SK-N-SH (cell line): ENCODE measurements at regions not wholly inside any gene's neighbourhood (a gene's known extent, or its start where the extent isn't known, plus 50 kb on each side); places are given as distances from the start of the nearest gene placed in this dataset.

Experiments
- CTCF ChIA-PET: fragments of 300-600, 350-600 bp; formaldehyde crosslinking; extraction: SDS; loops from one replicate; lab custom pipeline; 2021; lab: Yijun Ruan, JAX
- POLR2A ChIA-PET: fragments of 350-600 bp; sonication (Branson Sonifier 250); formaldehyde crosslinking; extraction: SDS; loops from one replicate; lab custom pipeline; 2020; ENCODE audit warnings: antibody characterized with exemption, inconsistent platforms; lab: Yijun Ruan, JAX
- DNase-seq: peaks from one replicate; pipeline ENCODE4 v3.0.0; 2012
- H2AFZ ChIP-seq: fragments of 200-600 bp; sonication (generic); 2 replicates; pipeline ENCODE4 v1.8.1; 2016; ENCODE audit warnings: antibody characterized with exemption, mild to moderate bottlenecking, low read depth
- H3F3A ChIP-seq: fragments of 200-600 bp; sonication (generic); replicated peaks from 2 replicates; pipeline ENCODE3; 2016; ENCODE audit warnings: antibody characterized with exemption, mild to moderate bottlenecking; ENCODE audit not compliant: insufficient read depth
- H3K27ac ChIP-seq, 2 experiments: fragments of 200-500 bp in 1 of 2; fragments of 200-600 bp in 1 of 2; sonication (Bioruptor generic) in 1 of 2; sonication (generic), shearing (Covaris generic) in 1 of 2; 2 replicates each; pipeline versions ENCODE4 v1.5.1 to v1.6.1; 2014 to 2016; ENCODE audit warnings: low read depth in 2 of 2, inconsistent platforms in 1 of 2, low read length in 1 of 2, mild to moderate bottlenecking in 1 of 2, mixed read lengths in 1 of 2
- H3K27me3 ChIP-seq: fragments of 200-600 bp; sonication (generic), shearing (Covaris generic); 2 replicates; pipeline ENCODE4 v1.6.1; 2016; ENCODE audit warnings: mixed run types; ENCODE audit not compliant: insufficient read depth
- H3K36me3 ChIP-seq, 2 experiments: fragments of 200-500 bp in 1 of 2; fragments of 200-600 bp in 1 of 2; sonication (Bioruptor generic) in 1 of 2; sonication (generic) in 1 of 2; replicated peaks in 1 of 2; 2 replicates each; pipeline versions ENCODE3 to v1.5.1; 2014 to 2016; ENCODE audit warnings: low read length in 1 of 2, mild to moderate bottlenecking in 1 of 2; ENCODE audit not compliant: insufficient read depth in 2 of 2, control insufficient read depth in 1 of 2
- H3K4me1 ChIP-seq, 2 experiments: fragments of 200-500 bp in 1 of 2; fragments of 200-600 bp in 1 of 2; sonication (Bioruptor generic) in 1 of 2; sonication (generic), shearing (Covaris generic) in 1 of 2; 2 replicates each; pipeline versions ENCODE4 v1.5.1 to v1.6.1; 2014 to 2016; ENCODE audit warnings: low read depth in 1 of 2, low read length in 1 of 2, mixed run types in 1 of 2; ENCODE audit not compliant: insufficient read depth in 2 of 2, control insufficient read depth in 1 of 2
- H3K4me2 ChIP-seq: fragments of 200-600 bp; sonication (generic), shearing (Covaris generic); 2 replicates; pipeline ENCODE4 v1.6.1; 2017; ENCODE audit warnings: mixed run types
- H3K4me3 ChIP-seq, 2 experiments: fragments of 200-500 bp in 1 of 2; fragments of 200-600 bp in 1 of 2; sonication (Bioruptor generic) in 1 of 2; sonication (generic), shearing (Covaris generic) in 1 of 2; 2 replicates each; pipeline versions ENCODE4 v1.5.1 to v1.8.1; 2014 to 2016; ENCODE audit warnings: low read depth in 2 of 2, inconsistent platforms in 1 of 2, low read length in 1 of 2, mild to moderate bottlenecking in 1 of 2, mixed read lengths in 1 of 2, moderate library complexity in 1 of 2
- H3K79me2 ChIP-seq: fragments of 200-600 bp; sonication (generic); 2 replicates; pipeline ENCODE4 v1.8.1; 2017; ENCODE audit warnings: mild to moderate bottlenecking; ENCODE audit not compliant: insufficient read depth
- H3K9ac ChIP-seq: fragments of 200-600 bp; sonication (generic); 2 replicates; pipeline ENCODE4 v1.6.1; 2017; ENCODE audit warnings: mixed run types
- H3K9me2 ChIP-seq: fragments of 200-600 bp; sonication (generic); 2 replicates; pipeline ENCODE4 v1.6.1; 2017; ENCODE audit warnings: mixed run types
- H3K9me3 ChIP-seq: fragments of 200-600 bp; sonication (generic); 2 replicates; pipeline ENCODE4 v1.6.1; 2017; ENCODE audit warnings: mixed run types, mild to moderate bottlenecking, moderate library complexity
- H4K20me1 ChIP-seq: fragments of 200-600 bp; sonication (generic); 2 replicates; pipeline ENCODE4 v1.6.1; 2017; ENCODE audit warnings: mild to moderate bottlenecking, mixed run types; ENCODE audit not compliant: insufficient read depth
- EZH2phosphoT487 ChIP-seq: fragments of 200-600 bp; sonication (generic); IDR thresholded peaks from 2 replicates; pipeline ENCODE4 v1.6.1; 2017; ENCODE audit warnings: low read depth, mixed run types, mild to moderate bottlenecking, antibody characterized with exemption, moderate library complexity, borderline replicate concordance
- FOSL2 ChIP-seq: IDR thresholded peaks from 2 replicates; pipeline ENCODE4 v1.4.0; 2012; ENCODE audit warnings: low read depth, mild to moderate bottlenecking, moderate library complexity, borderline replicate concordance
- GABPA ChIP-seq: IDR thresholded peaks from 2 replicates; pipeline ENCODE4 v1.4.0; 2012; ENCODE audit warnings: low read depth, mild to moderate bottlenecking
- MEF2A ChIP-seq: IDR thresholded peaks from 2 replicates; pipeline ENCODE4 v1.4.0; 2012; ENCODE audit warnings: low read depth, borderline replicate concordance
- MXI1 ChIP-seq: IDR thresholded peaks from 2 replicates; pipeline ENCODE4 v1.6.1; 2012; ENCODE audit warnings: mild to moderate bottlenecking, low read depth, low read length, improper control_type of control experiment
- NFIC ChIP-seq: IDR thresholded peaks from 2 replicates; pipeline ENCODE4 v1.4.0; 2012; ENCODE audit warnings: borderline replicate concordance
- NRF1 ChIP-seq: IDR thresholded peaks from 2 replicates; pipeline ENCODE4 v1.6.1; 2012; ENCODE audit warnings: low read depth, mild to moderate bottlenecking, low read length
- POLR2AphosphoS5 ChIP-seq: IDR thresholded peaks from 2 replicates; pipeline ENCODE4 v1.6.1; 2012; ENCODE audit warnings: low read depth, low read length
- SMC3 ChIP-seq: IDR thresholded peaks from 2 replicates; pipeline ENCODE4 v1.6.1; 2012; ENCODE audit warnings: low read depth, low read length, improper control_type of control experiment
- TAF1 ChIP-seq: IDR thresholded peaks from 2 replicates; pipeline ENCODE4 v1.6.1; 2012; ENCODE audit warnings: low read depth, mild to moderate bottlenecking, low read length, moderate library complexity, borderline replicate concordance
- TCF12 ChIP-seq: IDR thresholded peaks from 2 replicates; pipeline ENCODE4 v1.4.0; 2012
- TEAD4 ChIP-seq: IDR thresholded peaks from 2 replicates; pipeline ENCODE4 v1.4.0; 2012; ENCODE audit warnings: mild to moderate bottlenecking, borderline replicate concordance; ENCODE audit not compliant: insufficient read depth
- WGBS: methylation state at CpG from one replicate; pipeline ENCODE4 v1.1.6; 2017; ENCODE audit warnings: low lambda C conversion rate; 5-methylcytosine and 5-hydroxymethylcytosine counted together
- TF ChIP-seq, protein P1 (sequence below): IDR thresholded peaks from 2 replicates; pipeline ENCODE4 v1.4.0; 2012; ENCODE audit warnings: low read depth
- TF ChIP-seq, protein P2 (sequence below): fragments of 150-350 bp; IDR thresholded peaks from 2 replicates; pipeline ENCODE4 v1.6.1; 2016; ENCODE audit warnings: mild to moderate bottlenecking, low read depth, low read length
- TF ChIP-seq, protein P3 (sequence below): fragments of 150-350 bp; IDR thresholded peaks from 2 replicates; pipeline ENCODE4 v1.6.1; 2017; ENCODE audit warnings: antibody characterized with exemption, low read length, low read depth, borderline replicate concordance

DNA sequence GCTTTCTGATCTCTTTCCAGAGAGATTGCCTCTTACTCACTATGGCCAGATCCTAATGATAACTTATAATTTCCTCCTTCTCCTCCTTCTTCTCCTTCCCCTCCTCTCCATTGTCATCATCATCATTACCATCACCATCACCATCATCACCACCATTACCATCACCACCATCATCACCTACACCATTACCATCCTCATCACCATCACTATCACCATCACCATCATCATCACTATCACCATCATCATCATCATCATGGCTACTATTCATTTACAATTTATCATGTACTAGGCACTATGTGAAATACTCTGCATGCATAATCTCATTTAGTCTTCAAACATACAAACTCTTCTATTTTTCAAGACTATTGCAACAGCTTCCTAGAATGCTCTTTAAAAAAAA is 540.9 kb upstream of the C16orf82 start:
- Histone ChIP-seq H3K36me3 (no peaks in the 10 kb centered on the region), H3K9ac (no peak overlapping the region), H3K4me2 (no peak overlapping the region), H3K4me1 (no peaks in the 10 kb centered on the region), H3K27me3 (no peaks in the 10 kb centered on the region), H3K9me2 (no peaks in the 10 kb centered on the region), H3F3A (no peaks in the 10 kb centered on the region), H2AFZ (no peak overlapping the region), H3K9me3 (no peaks in the 10 kb centered on the region), H4K20me1 (no peaks in the 10 kb centered on the region), H3K4me3 (no peak overlapping the region), H3K27ac (no peak overlapping the region), H3K79me2 (no peaks in the 10 kb centered on the region)
- ChIA-PET CTCF (no interaction called here), POLR2A (no interaction called here)
- no peak for DNase-seq
- TF ChIP-seq NRF1: no peak
- no peak for TF ChIP-seq MXI1

DNA sequence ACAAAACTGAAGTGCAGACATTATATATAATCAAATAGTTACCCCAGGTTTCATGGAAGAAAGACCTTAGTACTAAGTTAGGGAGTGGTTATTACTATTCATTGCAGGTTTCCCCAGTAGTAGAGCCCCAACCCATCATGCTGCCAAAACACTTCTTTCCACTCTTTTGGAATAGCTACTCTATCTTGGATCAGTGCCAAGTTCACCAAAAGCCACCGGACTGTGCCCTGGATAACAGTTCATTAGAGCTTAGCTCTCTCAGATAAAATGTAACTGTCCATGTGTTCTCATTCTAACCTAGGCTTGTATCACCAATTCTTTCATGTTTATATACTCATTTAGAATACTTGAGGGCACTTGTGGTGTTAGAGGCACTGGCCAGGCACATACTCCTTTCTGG is 540.1 kb upstream of the C16orf82 start:
- H3K79me2 ChIP-seq: no peaks in the 10 kb centered on the region
- H3K4me2 ChIP-seq: no peak overlapping the region
- H3K9ac ChIP-seq: no peak overlapping the region
- POLR2A ChIA-PET: no interaction called here
- H3K4me3 ChIP-seq: no peak overlapping the region
- no peaks in the 10 kb centered on the region for H3F3A ChIP-seq
- no peaks in the 10 kb centered on the region for H3K36me3 ChIP-seq
- TF ChIP-seq TAF1 (no peak), NFIC (no peak), MEF2A (no peak), TCF12 (no peak), GABPA (no peak), POLR2AphosphoS5 (no peak), TEAD4 (no peak), FOSL2 (no peak), EZH2phosphoT487 (no peak), SMC3 (no peak)
- TF ChIP-seq, protein P1, sequence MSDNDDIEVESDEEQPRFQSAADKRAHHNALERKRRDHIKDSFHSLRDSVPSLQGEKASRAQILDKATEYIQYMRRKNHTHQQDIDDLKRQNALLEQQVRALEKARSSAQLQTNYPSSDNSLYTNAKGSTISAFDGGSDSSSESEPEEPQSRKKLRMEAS: no peak
- TF ChIP-seq, protein P2, sequence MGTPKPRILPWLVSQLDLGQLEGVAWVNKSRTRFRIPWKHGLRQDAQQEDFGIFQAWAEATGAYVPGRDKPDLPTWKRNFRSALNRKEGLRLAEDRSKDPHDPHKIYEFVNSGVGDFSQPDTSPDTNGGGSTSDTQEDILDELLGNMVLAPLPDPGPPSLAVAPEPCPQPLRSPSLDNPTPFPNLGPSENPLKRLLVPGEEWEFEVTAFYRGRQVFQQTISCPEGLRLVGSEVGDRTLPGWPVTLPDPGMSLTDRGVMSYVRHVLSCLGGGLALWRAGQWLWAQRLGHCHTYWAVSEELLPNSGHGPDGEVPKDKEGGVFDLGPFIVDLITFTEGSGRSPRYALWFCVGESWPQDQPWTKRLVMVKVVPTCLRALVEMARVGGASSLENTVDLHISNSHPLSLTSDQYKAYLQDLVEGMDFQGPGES: no peak
- TF ChIP-seq, protein P3, sequence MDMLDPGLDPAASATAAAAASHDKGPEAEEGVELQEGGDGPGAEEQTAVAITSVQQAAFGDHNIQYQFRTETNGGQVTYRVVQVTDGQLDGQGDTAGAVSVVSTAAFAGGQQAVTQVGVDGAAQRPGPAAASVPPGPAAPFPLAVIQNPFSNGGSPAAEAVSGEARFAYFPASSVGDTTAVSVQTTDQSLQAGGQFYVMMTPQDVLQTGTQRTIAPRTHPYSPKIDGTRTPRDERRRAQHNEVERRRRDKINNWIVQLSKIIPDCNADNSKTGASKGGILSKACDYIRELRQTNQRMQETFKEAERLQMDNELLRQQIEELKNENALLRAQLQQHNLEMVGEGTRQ: no peak
- H3K27me3 ChIP-seq: no peaks in the 10 kb centered on the region
- no peaks in the 10 kb centered on the region for H3K9me2 ChIP-seq
- no peaks in the 10 kb centered on the region for H3K4me1 ChIP-seq
- H2AFZ ChIP-seq: no peak overlapping the region
- H3K9me3 ChIP-seq: no peaks in the 10 kb centered on the region
- 11% methylated on average over 1 of the region's 1 CpG for WGBS
- no peaks in the 10 kb centered on the region for H4K20me1 ChIP-seq
- no peak for DNase-seq
- CTCF ChIA-PET: no interaction called here
- H3K27ac ChIP-seq: no peak overlapping the region
